ENCODE measurements at regions not wholly inside any gene's neighbourhood (a gene's known extent, or its start where the extent isn't known, plus 50 kb on each side); places are given as distances from the start of the nearest gene placed in this dataset.

- intact Hi-C loops (cut with DNase I) = no loop called here
- DNase-seq (no peak), ATAC-seq (no peak)
- H3K4me3 ChIP-seq = no peak overlapping the region
- no peaks in the 10 kb centered on the region for H3K9me3 ChIP-seq
- TF ChIP-seq CTCF (IDR thresholded peaks at IDR 0.05) = no peak
- H3K27ac ChIP-seq = no peak overlapping the region
- H3K4me1 ChIP-seq = no peaks in the 10 kb centered on the region
- no peaks in the 10 kb centered on the region for H3K27me3 ChIP-seq (ENCODE audit: low read depth)
- H3K36me3 ChIP-seq = no peaks in the 10 kb centered on the region
Measured at GRCh38 chr9:87216036-87216435, 268.7 kb upstream of the GAS1 start.

- no peak for ATAC-seq
- intact Hi-C loops (cut with DNase I) = no loop called here
- no peak for DNase-seq
Measured at GRCh38 chr9:87216897-87217455, 269.7 kb upstream of the GAS1 start.

GRCh38 chr9:87223392-87224246, 274.0 kb upstream of the DAPK1 start:
- no peak for TF ChIP-seq CTCF (IDR thresholded peaks at IDR 0.05)
- no peak overlapping the region for H3K4me3 ChIP-seq

More at GRCh38 chr9:87216897-87217455, 269.7 kb upstream of the GAS1 start:
- H3K4me3 ChIP-seq = no peak overlapping the region
- H3K27me3 ChIP-seq (ENCODE audit: low read depth) = no peaks in the 10 kb centered on the region
- no peak for TF ChIP-seq CTCF (IDR thresholded peaks at IDR 0.05)
- H3K36me3 ChIP-seq = no peaks in the 10 kb centered on the region
- no peak overlapping the region for H3K27ac ChIP-seq
- H3K4me1 ChIP-seq = no peaks in the 10 kb centered on the region
- H3K9me3 ChIP-seq = no peaks in the 10 kb centered on the region

GRCh38 chr9:87226896-87227295, 270.8 kb upstream of the DAPK1 start:
- Histone ChIP-seq H3K36me3 (no peaks in the 10 kb centered on the region), H3K27me3 (ENCODE audit: low read depth) (no peaks in the 10 kb centered on the region), H3K9me3 (no peaks in the 10 kb centered on the region), H3K4me1 (peaks cover 5% of the 10 kb centered on the region), H3K4me3 (no peak overlapping the region), H3K27ac (no peak overlapping the region)
- ATAC-seq = no peak
- intact Hi-C loops (cut with DNase I) = no loop called here
- no peak for TF ChIP-seq CTCF (IDR thresholded peaks at IDR 0.05)
- DNase-seq = no peak

More at GRCh38 chr9:87223392-87224246, 274.0 kb upstream of the DAPK1 start:
- peaks cover 5% of the 10 kb centered on the region for H3K4me1 ChIP-seq
- H3K9me3 ChIP-seq = no peaks in the 10 kb centered on the region
- DNase-seq (no peak), ATAC-seq (peak in 1 of 2 donors; percentile 53)
- intact Hi-C loops (cut with DNase I) = no loop called here
- no peaks in the 10 kb centered on the region for H3K27me3 ChIP-seq (ENCODE audit: low read depth)
- H3K27ac ChIP-seq = no peak overlapping the region
- H3K36me3 ChIP-seq = no peaks in the 10 kb centered on the region

GRCh38 chr9:87227456-87227855, 270.2 kb upstream of the DAPK1 start:
- ATAC-seq (no peak), DNase-seq (no peak)
- Histone ChIP-seq H3K27me3 (ENCODE audit: low read depth) (no peaks in the 10 kb centered on the region), H3K4me1 (peaks cover 5% of the 10 kb centered on the region), H3K27ac (no peak overlapping the region), H3K36me3 (no peaks in the 10 kb centered on the region), H3K4me3 (no peak overlapping the region), H3K9me3 (no peaks in the 10 kb centered on the region)
- intact Hi-C loops (cut with DNase I) = no loop called here
- no peak for TF ChIP-seq CTCF (IDR thresholded peaks at IDR 0.05)
